NCI-H2227 (cell line): ENCODE measurements at regions not wholly inside any gene's neighbourhood (a gene's known extent, or its start where the extent isn't known, plus 50 kb on each side); places are given as distances from the start of the nearest gene placed in this dataset.

Source experiments
- DNase-seq: peaks from one replicate; lab custom pipeline; 2025; ENCODE audit not compliant: unreplicated experiment; lab: John Stamatoyannopoulos, UW

DNA sequence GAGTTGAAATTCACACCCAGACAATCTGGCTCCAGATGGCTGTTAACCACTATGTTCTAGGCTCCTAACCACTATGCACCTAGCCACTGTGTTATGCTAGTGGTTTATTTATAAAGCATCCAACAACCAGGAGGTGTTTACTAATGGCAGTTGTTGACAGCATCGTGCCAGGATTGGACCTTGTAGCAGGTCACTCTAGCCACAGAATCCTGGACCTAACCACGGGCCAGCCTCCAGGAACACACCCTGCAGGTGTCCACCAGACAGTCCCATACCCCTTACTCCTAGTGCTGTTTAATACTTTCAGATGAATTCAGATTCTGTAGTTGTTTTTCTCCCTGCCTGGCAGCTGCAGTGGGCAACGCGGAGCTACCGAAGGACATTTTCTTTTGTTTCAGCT is 109.4 kb upstream of the MYL2 start:
- DNase-seq: no peak

- DNase-seq: no peak
Observed at GRCh38 chr12:111029305-111029704, 108.9 kb upstream of the MYL2 start.

DNA sequence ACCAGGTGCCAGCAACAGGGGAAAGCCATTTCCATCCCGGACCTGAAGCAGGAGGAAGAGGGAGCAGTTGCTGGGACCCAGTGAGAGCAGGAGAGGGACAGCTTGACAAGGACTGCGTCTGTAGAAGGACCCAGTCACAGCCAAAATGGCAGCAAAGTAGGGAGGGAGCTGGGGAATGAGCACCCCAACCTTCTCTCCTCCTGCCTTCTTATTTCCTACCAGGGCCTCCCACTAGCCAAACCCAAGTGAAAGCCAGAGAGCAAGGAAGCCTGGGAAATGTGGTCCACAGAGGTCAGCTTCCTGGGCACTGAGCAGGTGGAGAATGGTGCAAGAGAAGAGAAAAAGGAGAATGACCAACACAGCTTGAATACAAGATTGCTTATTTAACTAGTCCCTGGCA is 108.5 kb upstream of the MYL2 start:
- DNase-seq: no peak

DNA sequence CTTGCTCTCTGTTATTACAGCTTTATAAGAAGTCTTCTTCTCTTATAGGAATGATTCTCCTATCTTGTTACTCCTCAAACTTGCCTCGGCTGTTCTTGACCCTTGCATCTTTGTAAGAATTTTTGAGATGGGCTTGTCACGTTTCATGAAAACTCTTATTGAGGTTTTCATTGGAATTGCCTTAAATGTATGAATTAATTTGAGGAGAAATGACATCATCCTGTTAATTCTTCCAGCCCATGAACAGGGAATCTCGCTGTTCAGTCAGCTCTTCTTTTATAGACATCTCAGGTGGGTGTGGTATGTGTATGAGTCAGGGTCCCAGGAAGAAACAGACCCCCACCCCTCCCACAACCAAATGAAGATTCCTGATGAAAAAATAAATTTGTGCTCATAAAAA is 107.1 kb upstream of the MYL2 start:
- DNase-seq: no peak

GRCh38 chr12:111025792-111026430 is 105.5 kb upstream of the MYL2 start:
- DNase-seq: no peak

GRCh38 chr12:111025301-111025700 is 104.9 kb upstream of the MYL2 start:
- DNase-seq: no peak

- peak; percentile 82 for DNase-seq
Observed at GRCh38 chr12:111024205-111024801, 103.9 kb upstream of the MYL2 start.

DNA sequence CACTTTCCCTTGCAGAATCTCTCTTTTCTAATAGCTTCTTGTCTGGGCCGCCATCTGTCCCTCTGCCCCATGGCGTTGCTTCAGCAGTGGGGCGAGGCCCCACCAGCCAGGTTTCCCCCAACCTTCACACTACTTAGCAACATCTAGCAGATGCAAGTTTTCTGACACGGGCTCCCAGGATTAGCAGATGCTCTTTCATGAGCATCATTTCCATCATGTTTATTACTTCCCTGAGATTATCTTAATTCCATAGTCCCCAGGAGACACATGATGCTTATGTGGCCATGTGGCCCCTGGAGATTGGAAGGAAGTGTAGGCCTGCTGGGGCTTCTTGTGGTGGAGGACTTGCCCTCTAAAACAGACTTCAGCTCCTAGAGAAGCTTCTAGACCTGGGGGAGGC is 102.0 kb upstream of the MYL2 start:
- no peak for DNase-seq

- no peak for DNase-seq
Observed at GRCh38 chr12:111014547-111014946, 94.2 kb upstream of the MYL2 start.

GRCh38 chr12:111012918-111013317 is 92.5 kb upstream of the MYL2 start:
- DNase-seq: no peak

DNA sequence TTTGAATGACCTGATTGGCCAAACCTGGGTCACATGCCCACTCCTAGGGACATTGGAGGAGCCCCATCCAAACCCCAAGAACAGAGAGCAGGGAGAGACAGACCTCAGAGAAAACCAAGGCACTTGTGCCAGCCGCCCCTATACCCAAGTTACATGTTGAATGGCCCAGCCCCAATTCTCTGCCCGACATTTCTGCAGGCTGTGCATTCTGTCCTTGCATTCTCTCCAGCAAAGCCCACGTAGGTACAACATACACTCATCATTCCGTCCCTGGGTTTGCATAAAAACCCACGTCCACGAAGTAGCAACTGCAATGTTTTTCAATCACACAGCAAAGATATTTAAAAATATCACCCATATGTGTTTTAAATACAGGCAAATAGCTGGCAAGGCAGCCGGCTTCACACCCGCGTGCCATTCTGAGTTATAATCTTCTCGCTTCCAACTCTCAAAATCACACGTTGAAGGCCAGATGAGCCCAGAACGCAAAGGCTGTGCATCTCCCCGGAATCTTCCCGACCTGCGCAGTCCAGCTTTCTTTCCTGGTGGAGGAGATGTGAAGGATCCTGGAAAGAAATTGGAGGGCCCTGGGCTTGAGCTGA is 91.7 kb upstream of the MYL2 start:
- DNase-seq: no peak

DNA sequence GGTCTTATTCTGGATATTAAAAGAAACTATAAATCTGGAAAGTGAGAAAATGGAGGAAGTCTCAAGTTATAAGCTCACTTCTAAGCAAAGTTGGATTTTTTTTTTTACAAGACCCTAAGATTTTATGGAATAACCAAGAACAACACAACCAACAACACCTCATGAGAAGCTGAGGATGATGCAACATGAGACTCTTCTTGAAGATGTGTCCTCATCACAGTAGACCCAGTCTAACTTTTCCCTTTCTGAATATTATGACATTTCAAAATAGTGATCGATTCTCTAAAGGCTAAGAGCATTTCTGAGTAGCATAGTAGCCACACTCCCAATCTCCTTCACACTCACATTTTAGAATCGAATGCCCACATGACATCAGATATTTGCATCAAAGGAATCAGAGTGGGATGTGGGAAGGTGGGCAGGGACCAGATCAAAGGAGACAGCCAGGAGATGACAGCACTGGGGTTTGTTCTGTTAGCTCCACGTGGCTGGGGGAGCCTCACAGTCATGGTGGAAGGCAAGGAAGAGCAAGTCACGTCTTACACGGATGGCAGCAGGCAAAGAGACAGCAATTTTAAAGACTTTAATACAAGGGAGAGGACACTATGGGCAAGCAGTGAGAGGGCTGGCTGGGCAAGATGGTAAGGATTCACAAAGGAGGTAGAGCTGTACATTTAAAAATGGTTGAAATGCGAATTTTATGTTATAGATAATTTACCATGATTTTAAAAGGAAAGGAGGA is 90.7 kb upstream of the MYL2 start:
- no peak for DNase-seq

GRCh38 chr12:111010061-111010460 is 89.7 kb upstream of the MYL2 start:
- DNase-seq: no peak

GRCh38 chr12:111006621-111007020 is 86.2 kb upstream of the MYL2 start:
- no peak for DNase-seq

GRCh38 chr12:110998971-110999370 is 78.6 kb upstream of the MYL2 start:
- no peak for DNase-seq

DNA sequence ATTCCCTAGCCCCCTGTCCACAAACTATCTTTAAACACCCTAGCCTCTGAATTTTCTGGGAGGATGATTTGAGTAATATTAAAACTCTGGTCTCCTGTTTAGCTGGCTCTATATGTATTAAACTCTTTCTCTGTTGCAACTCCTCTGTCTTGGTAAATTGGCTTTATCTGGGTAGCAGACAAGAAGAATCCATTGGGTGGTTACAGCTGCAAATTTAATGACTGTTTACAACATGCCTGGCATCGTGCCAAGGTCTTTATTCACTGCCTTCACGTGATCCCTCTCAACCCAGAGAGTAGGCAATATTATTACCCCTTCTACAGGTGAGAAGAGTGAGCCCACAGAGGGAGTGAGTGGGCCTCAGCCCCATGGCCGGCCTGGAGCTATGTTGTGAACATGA is 77.8 kb upstream of the MYL2 start:
- no peak for DNase-seq

DNA sequence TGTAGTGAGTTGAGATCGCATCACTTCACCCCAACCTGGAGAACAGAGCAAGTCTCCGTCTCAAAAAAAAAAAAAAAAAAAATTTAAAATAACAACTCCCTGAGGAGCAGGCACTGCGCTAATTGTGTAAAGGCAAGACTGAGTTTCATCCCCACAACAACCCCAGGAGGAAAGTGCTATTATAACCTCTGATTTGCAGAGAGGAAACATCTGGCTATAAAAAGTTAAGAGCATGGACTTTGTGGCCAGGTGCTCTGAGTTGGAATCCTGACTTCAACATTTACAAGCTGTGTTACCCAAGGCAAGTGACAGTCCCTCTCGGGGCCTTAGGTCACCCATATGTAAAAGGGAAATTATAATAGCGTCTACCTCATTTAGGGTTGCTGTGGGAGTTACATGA is 76.0 kb upstream of the MYL2 start:
- no peak for DNase-seq

GRCh38 chr12:110995615-110996014 is 75.2 kb upstream of the MYL2 start:
- DNase-seq: no peak

GRCh38 chr12:110995016-110995415 is 74.6 kb upstream of the MYL2 start:
- no peak for DNase-seq

- no peak for DNase-seq
Observed at GRCh38 chr12:110993434-110993833, 73.1 kb upstream of the MYL2 start.

DNA sequence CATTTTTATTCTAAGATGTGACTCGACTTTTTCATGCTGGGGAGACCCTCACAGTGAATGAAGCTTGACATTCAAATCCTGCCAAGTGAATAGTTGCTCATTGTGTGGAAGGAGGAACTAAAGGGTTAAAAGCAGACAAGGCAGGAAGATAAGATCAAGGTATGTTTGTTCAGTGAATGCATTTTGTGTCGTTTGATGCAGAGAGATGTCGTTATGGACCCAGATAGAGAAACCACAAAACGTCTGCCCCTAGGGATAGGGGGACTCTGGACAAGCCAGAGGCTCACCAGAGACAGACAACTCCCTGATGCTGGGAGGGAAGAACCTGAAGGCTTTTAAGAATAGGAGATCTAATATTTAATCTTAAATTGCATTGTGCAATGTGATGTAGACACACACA is 72.5 kb upstream of the MYL2 start:
- no peak for DNase-seq

DNA sequence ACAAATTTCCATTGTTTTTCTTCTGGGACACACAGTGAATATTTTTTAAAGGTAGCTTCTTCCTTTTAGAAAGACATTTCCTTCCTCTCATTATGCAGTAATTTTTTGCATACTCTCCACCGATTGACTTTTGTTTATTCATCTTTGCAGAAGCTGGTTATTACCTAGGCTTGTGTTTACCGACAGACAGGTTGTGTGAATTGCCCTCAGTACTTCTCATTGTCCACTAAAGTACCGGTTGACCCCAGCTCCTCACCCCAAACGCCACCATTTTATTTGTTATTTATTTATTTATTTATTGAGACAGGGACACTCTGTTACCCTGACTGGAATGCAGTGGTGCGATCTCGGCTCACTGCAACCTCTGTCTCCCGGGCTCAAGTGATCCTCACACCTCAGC is 63.4 kb upstream of the MYL2 start:
- DNase-seq: no peak
